HCT116 (cell line): ENCODE measurements at regions not wholly inside any gene's neighbourhood (a gene's known extent, or its start where the extent isn't known, plus 50 kb on each side); places are given as distances from the start of the nearest gene placed in this dataset.

ENCODE experiments used
- ATAC-seq: fragments of 200-7000 bp; cut with Tn5 transposase; 2 replicates; pipeline ENCODE4 v1.9.1; 2020; ENCODE audit warnings: mild to moderate bottlenecking, moderate library complexity
- BruUV-seq: library from RNA; stranded (reverse); fragments of 400-500 nt; replicated peaks from 2 replicates; lab custom pipeline; 2021; lab: Mats Ljungman, UMichigan
- CTCF ChIA-PET: fragments of 300-600 bp; sonication (Branson Sonifier 250); formaldehyde crosslinking; loops from one replicate; lab custom pipeline; 2021; ENCODE audit warnings: antibody characterized with exemption; lab: Charles Lee
- POLR2A ChIA-PET: fragments of 300-600, 350-600 bp; sonication (Branson Sonifier 250); formaldehyde crosslinking; loops from one replicate; lab custom pipeline; 2021; ENCODE audit warnings: antibody characterized with exemption; lab: Charles Lee
- RAD21 ChIA-PET, 2 experiments: fragments of 300-600 bp; sonication (Branson Sonifier 250); formaldehyde crosslinking; loops; one replicate each; lab custom pipeline; 2023; ENCODE audit warnings: low total read pairs in 2 of 2; ENCODE audit not compliant: uncharacterized antibody in 2 of 2, unreplicated experiment in 2 of 2, low non-redundant PET in 1 of 2; lab: Charles Lee
- DNase-seq: peaks from one replicate; pipeline ENCODE4 v3.0.0-alpha.2; 2010; ENCODE audit warnings: low read depth, low spot score
- H2AFZ ChIP-seq: fragments of 200-600 bp; shearing (Covaris generic), sonication (generic); 2 replicates; pipeline ENCODE4 v1.6.1; 2017; ENCODE audit warnings: low read depth, mixed run types, mixed read lengths, antibody characterized with exemption, low read length; ENCODE audit not compliant: poor library complexity, severe bottlenecking
- H3K27ac ChIP-seq: 2 replicates; pipeline ENCODE4 v1.5.1; 2012; ENCODE audit warnings: low read depth, low read length
- H3K27me3 ChIP-seq: fragments of 200-600 bp; sonication (generic); 2 replicates; pipeline ENCODE4 v1.6.1; 2016; ENCODE audit warnings: mixed run types, low read length, mixed read lengths; ENCODE audit not compliant: insufficient read depth
- H3K36me3 ChIP-seq, 2 experiments: fragments of 200-500 bp in 1 of 2; fragments of 200-600 bp in 1 of 2; sonication (Bioruptor generic) in 1 of 2; sonication (generic) in 1 of 2; 2 replicates each; pipeline versions ENCODE4 v1.5.1 to v1.6.1; 2014 to 2016; ENCODE audit warnings: low read length in 2 of 2, inconsistent platforms in 1 of 2, mixed read lengths in 1 of 2, mixed run types in 1 of 2; ENCODE audit not compliant: insufficient read depth in 2 of 2, control insufficient read depth in 1 of 2
- H3K4me1 ChIP-seq, 2 experiments: fragments of 200-600 bp in 1 of 2; sonication (generic) in 1 of 2; 2 replicates each; pipeline versions ENCODE4 v1.5.1 to v1.6.1; 2012 to 2017; ENCODE audit warnings: low read length in 2 of 2, inconsistent platforms in 1 of 2, mild to moderate bottlenecking in 1 of 2, mixed read lengths in 1 of 2, mixed run types in 1 of 2, moderate library complexity in 1 of 2; ENCODE audit not compliant: insufficient read depth in 2 of 2, control insufficient read depth in 1 of 2
- H3K4me2 ChIP-seq: fragments of 200-600 bp; sonication (generic); 2 replicates; pipeline ENCODE4 v1.6.1; 2017; ENCODE audit warnings: mixed run types, low read length, mixed read lengths
- H3K4me3 ChIP-seq, 2 experiments: fragments of 200-600 bp in 1 of 2; sonication (generic) in 1 of 2; replicated peaks in 1 of 2; 2 replicates each; pipeline ENCODE4 v1.5.1; 2011 to 2016; ENCODE audit warnings: low read length in 2 of 2, control low read depth in 1 of 2, low read depth in 1 of 2, mild to moderate bottlenecking in 1 of 2, mixed read lengths in 1 of 2, mixed run types in 1 of 2
- H3K79me2 ChIP-seq: fragments of 200-600 bp; sonication (generic); 2 replicates; pipeline ENCODE4 v1.6.1; 2017; ENCODE audit warnings: mild to moderate bottlenecking, mixed run types, low read length, moderate library complexity, mixed read lengths; ENCODE audit not compliant: insufficient read depth
- H3K9ac ChIP-seq: fragments of 200-600 bp; sonication (generic); 2 replicates; pipeline ENCODE4 v1.6.1; 2016; ENCODE audit warnings: low read length, mixed read lengths
- H3K9me2 ChIP-seq: fragments of 200-600 bp; sonication (generic), shearing (Covaris generic); 2 replicates; pipeline ENCODE4 v1.6.1; 2017; ENCODE audit warnings: mixed run types, mild to moderate bottlenecking, moderate library complexity; ENCODE audit not compliant: insufficient read depth
- H3K9me3 ChIP-seq, 2 experiments: fragments of 200-500 bp in 1 of 2; fragments of 200-600 bp in 1 of 2; sonication (Bioruptor generic) in 1 of 2; sonication (generic) in 1 of 2; 2 replicates each; pipeline ENCODE4 v1.6.1; 2014 to 2017; ENCODE audit warnings: low read length in 2 of 2, mixed read lengths in 2 of 2, inconsistent platforms in 1 of 2, low read depth in 1 of 2, mild to moderate bottlenecking in 1 of 2, mixed run types in 1 of 2, moderate library complexity in 1 of 2; ENCODE audit not compliant: control insufficient read depth in 1 of 2, insufficient read depth in 1 of 2
- H4K20me1 ChIP-seq: fragments of 200-600 bp; sonication (generic), shearing (Covaris generic); 2 replicates; pipeline ENCODE4 v1.6.1; 2017; ENCODE audit warnings: mixed run types, mild to moderate bottlenecking, moderate library complexity; ENCODE audit not compliant: insufficient read depth
- ATF3 ChIP-seq: IDR thresholded peaks from 2 replicates; pipeline ENCODE4 v1.6.1; 2012
- CBX3 ChIP-seq: IDR thresholded peaks from 2 replicates; pipeline ENCODE4 v1.6.1; 2012; ENCODE audit warnings: low read depth
- CEBPB ChIP-seq: IDR thresholded peaks from 2 replicates; pipeline ENCODE4 v1.6.1; 2012; ENCODE audit warnings: low read depth
- EZH2 ChIP-seq: fragments of 200-600 bp; sonication (generic); IDR thresholded peaks from 2 replicates; pipeline ENCODE4 v1.6.1; 2017; ENCODE audit warnings: antibody characterized with exemption, mixed run types
- EZH2phosphoT487 ChIP-seq: fragments of 200-600 bp; IDR thresholded peaks from 2 replicates; pipeline ENCODE4 v1.6.1; 2018; ENCODE audit warnings: antibody characterized with exemption, borderline replicate concordance
- FOSL1 ChIP-seq: IDR thresholded peaks from 2 replicates; pipeline ENCODE4 v1.6.1; 2012; ENCODE audit warnings: low read depth
- POLR2A ChIP-seq: IDR thresholded peaks from 2 replicates; pipeline ENCODE4 v1.7.0; 2011; ENCODE audit warnings: borderline replicate concordance; ENCODE audit not compliant: insufficient read depth, insufficient read length; ENCODE audit errors: extremely low read depth
- RAD21 ChIP-seq: IDR thresholded peaks from 2 replicates; pipeline ENCODE4 v1.6.1; 2012; ENCODE audit warnings: low read depth, mild to moderate bottlenecking
- SIN3A ChIP-seq: IDR thresholded peaks from 2 replicates; pipeline ENCODE4 v1.6.1; 2012; ENCODE audit warnings: low read depth
- SP1 ChIP-seq: IDR thresholded peaks from 2 replicates; pipeline ENCODE4 v1.6.1; 2012; ENCODE audit warnings: low read depth
- ZFX ChIP-seq: fragments of 450-650 bp; IDR thresholded peaks from 2 replicates; pipeline ENCODE4 v1.6.1; 2017
- intact Hi-C: fragments of 100-400 bp; cut with micrococcal nuclease; formaldehyde crosslinking; loops from 2 replicates; pipeline ENCODE4 v1.10.0; 2022
- TF ChIP-seq, protein P1 (sequence below): IDR thresholded peaks from 2 replicates; pipeline ENCODE4 v1.6.1; 2011; ENCODE audit warnings: mild to moderate bottlenecking, low read length, moderate library complexity; ENCODE audit not compliant: insufficient replicate concordance; ENCODE audit errors: extremely low read depth
- TF ChIP-seq, protein P2 (sequence below): IDR thresholded peaks from 2 replicates; pipeline ENCODE4 v1.6.1; 2012
- TF ChIP-seq, protein P3 (sequence below), 3 experiments: fragments of 200-600 bp in 1 of 3; sonication (generic) in 1 of 3; IDR thresholded peaks in 2 of 3; conservative IDR thresholded peaks in 1 of 3; 2 replicates each; pipeline ENCODE4 v1.5.1; 2012 to 2017; ENCODE audit warnings: low read depth in 2 of 3, low read length in 2 of 3, antibody characterized with exemption in 1 of 3, borderline replicate concordance in 1 of 3, control low read depth in 1 of 3, mild to moderate bottlenecking in 1 of 3, mixed read lengths in 1 of 3, mixed run types in 1 of 3, moderate library complexity in 1 of 3; ENCODE audit not compliant: insufficient read depth in 1 of 3

DNA sequence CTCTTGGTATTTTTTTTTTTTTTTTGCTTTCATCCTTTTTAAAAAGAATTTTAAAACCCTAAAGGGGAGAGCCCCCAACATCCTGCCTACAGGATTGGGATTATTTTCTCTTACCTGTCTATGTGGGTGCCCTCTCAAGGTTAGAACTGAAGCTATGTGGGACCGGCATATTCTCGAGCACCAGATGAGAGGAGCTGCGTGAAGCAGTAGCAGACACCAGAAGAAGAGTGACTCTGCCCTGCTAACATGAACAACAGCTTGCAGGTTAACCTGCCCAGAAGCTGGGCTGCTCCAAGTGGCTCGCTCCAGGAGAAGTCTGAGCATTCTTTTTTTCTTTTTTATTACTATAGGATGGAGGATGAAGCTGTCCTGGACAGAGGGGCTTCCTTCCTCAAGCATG lies 102.6 kb upstream of the SLC4A4 start:
- Histone ChIP-seq H4K20me1 (no peaks in the 10 kb centered on the region), H3K79me2 (no peaks in the 10 kb centered on the region)
- TF ChIP-seq ATF3 (no peak), FOSL1 (no peak), POLR2A (no peak), CEBPB (no peak), SP1 (no peak), SIN3A (no peak), EZH2 (no peak), EZH2phosphoT487 (no peak), CBX3 (no peak), RAD21 (no peak), ZFX (no peak)
- TF ChIP-seq, protein P1, sequence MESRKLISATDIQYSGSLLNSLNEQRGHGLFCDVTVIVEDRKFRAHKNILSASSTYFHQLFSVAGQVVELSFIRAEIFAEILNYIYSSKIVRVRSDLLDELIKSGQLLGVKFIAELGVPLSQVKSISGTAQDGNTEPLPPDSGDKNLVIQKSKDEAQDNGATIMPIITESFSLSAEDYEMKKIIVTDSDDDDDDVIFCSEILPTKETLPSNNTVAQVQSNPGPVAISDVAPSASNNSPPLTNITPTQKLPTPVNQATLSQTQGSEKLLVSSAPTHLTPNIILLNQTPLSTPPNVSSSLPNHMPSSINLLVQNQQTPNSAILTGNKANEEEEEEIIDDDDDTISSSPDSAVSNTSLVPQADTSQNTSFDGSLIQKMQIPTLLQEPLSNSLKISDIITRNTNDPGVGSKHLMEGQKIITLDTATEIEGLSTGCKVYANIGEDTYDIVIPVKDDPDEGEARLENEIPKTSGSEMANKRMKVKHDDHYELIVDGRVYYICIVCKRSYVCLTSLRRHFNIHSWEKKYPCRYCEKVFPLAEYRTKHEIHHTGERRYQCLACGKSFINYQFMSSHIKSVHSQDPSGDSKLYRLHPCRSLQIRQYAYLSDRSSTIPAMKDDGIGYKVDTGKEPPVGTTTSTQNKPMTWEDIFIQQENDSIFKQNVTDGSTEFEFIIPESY: no peak
- TF ChIP-seq, protein P2, sequence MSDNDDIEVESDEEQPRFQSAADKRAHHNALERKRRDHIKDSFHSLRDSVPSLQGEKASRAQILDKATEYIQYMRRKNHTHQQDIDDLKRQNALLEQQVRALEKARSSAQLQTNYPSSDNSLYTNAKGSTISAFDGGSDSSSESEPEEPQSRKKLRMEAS: no peak
- TF ChIP-seq, protein P3, sequence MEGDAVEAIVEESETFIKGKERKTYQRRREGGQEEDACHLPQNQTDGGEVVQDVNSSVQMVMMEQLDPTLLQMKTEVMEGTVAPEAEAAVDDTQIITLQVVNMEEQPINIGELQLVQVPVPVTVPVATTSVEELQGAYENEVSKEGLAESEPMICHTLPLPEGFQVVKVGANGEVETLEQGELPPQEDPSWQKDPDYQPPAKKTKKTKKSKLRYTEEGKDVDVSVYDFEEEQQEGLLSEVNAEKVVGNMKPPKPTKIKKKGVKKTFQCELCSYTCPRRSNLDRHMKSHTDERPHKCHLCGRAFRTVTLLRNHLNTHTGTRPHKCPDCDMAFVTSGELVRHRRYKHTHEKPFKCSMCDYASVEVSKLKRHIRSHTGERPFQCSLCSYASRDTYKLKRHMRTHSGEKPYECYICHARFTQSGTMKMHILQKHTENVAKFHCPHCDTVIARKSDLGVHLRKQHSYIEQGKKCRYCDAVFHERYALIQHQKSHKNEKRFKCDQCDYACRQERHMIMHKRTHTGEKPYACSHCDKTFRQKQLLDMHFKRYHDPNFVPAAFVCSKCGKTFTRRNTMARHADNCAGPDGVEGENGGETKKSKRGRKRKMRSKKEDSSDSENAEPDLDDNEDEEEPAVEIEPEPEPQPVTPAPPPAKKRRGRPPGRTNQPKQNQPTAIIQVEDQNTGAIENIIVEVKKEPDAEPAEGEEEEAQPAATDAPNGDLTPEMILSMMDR (IDR thresholded peaks at IDR 0.05 in 2 of 3, conservative IDR thresholded peaks at IDR 0.05 in 1 of 3; ENCODE audit: borderline replicate concordance in 1 of 3, insufficient read depth in 1 of 3, low read depth in 2 of 3, low read length in 2 of 3): no peak
- TF ChIP-seq, all 23 proteins: peak for 0
- intact Hi-C loops: no loop called here
- Histone ChIP-seq H3K4me2 (no peak overlapping the region), H2AFZ (no peak overlapping the region), H3K27me3 (peaks cover 14% of the 10 kb centered on the region), H3K4me3 (no peak overlapping the region), H3K9me3 (no peaks in the 10 kb centered on the region), H3K27ac (no peak overlapping the region), H3K36me3 (no peaks in the 10 kb centered on the region), H3K4me1 (no peaks in the 10 kb centered on the region), H3K9ac (no peak overlapping the region), H3K9me2 (no peaks in the 10 kb centered on the region)
- ChIA-PET POLR2A (no interaction called here), CTCF (no interaction called here), RAD21 (no interaction called here)
- no TSS peak for BruUV-seq
- ATAC-seq (no peak), DNase-seq (no peak)
